Smooth muscle cell (in vitro differentiated cells): ENCODE measurements at regions not wholly inside any gene's neighbourhood (a gene's known extent, or its start where the extent isn't known, plus 50 kb on each side); places are given as distances from the start of the nearest gene placed in this dataset.

Source experiments
- DNase-seq: peaks from one replicate; lab custom pipeline; 2025; ENCODE audit not compliant: unreplicated experiment; lab: John Stamatoyannopoulos, UW
- H2AFZ ChIP-seq: fragments of 200-600 bp; sonication (generic); 2 replicates; pipeline ENCODE4 v1.6.0; 2016; ENCODE audit warnings: antibody characterized with exemption, low read depth, mild to moderate bottlenecking
- H3F3A ChIP-seq: fragments of 200-600 bp; sonication (generic); 2 replicates; pipeline ENCODE4 v1.6.0; 2017; ENCODE audit warnings: antibody characterized with exemption, low read depth
- H3K27ac ChIP-seq: fragments of 200-600 bp; sonication (generic); 2 replicates; pipeline ENCODE4 v1.5.1; 2016; ENCODE audit warnings: low read depth, mild to moderate bottlenecking
- H3K27me3 ChIP-seq: fragments of 200-600 bp; sonication (generic); 2 replicates; pipeline ENCODE4 v1.6.1; 2016; ENCODE audit warnings: low read depth, mild to moderate bottlenecking
- H3K36me3 ChIP-seq: fragments of 200-600 bp; sonication (generic); 2 replicates; pipeline ENCODE4 v1.5.1; 2016; ENCODE audit warnings: low read depth
- H3K4me1 ChIP-seq: fragments of 200-600 bp; sonication (generic); 2 replicates; pipeline ENCODE4 v1.5.1; 2016; ENCODE audit warnings: low read depth
- H3K4me2 ChIP-seq: fragments of 200-600 bp; sonication (generic); 2 replicates; pipeline ENCODE4 v1.6.0; 2016; ENCODE audit warnings: mild to moderate bottlenecking
- H3K4me3 ChIP-seq: fragments of 200-600 bp; sonication (generic); 2 replicates; pipeline ENCODE4 v1.5.1; 2016; ENCODE audit warnings: mild to moderate bottlenecking
- H3K79me2 ChIP-seq: fragments of 200-600 bp; sonication (generic); 2 replicates; pipeline ENCODE4 v1.6.0; 2016; ENCODE audit warnings: low read depth, mild to moderate bottlenecking
- H3K9ac ChIP-seq: fragments of 200-600 bp; sonication (generic); 2 replicates; pipeline ENCODE4 v1.6.0; 2016; ENCODE audit warnings: low read depth
- H3K9me3 ChIP-seq: fragments of 200-600 bp; sonication (generic); replicated peaks from 2 replicates; pipeline ENCODE4 v1.5.1; 2016; ENCODE audit warnings: low read depth
- H4K20me1 ChIP-seq: fragments of 200-600 bp; sonication (generic); 2 replicates; pipeline ENCODE4 v1.6.0; 2016; ENCODE audit warnings: low read depth
- CTCF ChIP-seq: fragments of 200-600 bp; sonication (generic); IDR thresholded peaks from 2 replicates; pipeline ENCODE4 v1.5.1; 2017; ENCODE audit warnings: borderline replicate concordance, mild to moderate bottlenecking, antibody characterized with exemption; ENCODE audit not compliant: insufficient read depth, poor library complexity, severe bottlenecking
- WGBS: methylation state at CpG from one replicate; pipeline ENCODE4 v1.1.7; 2016; ENCODE audit warnings: low lambda C conversion rate; 5-methylcytosine and 5-hydroxymethylcytosine counted together

GRCh38 chr2:40725040-40725439 is 273.1 kb upstream of the SLC8A1 start:
- H3F3A ChIP-seq: no peaks in the 10 kb centered on the region
- no peaks in the 10 kb centered on the region for H3K79me2 ChIP-seq
- H3K27ac ChIP-seq: no peak overlapping the region
- no peaks in the 10 kb centered on the region for H3K36me3 ChIP-seq
- H3K4me3 ChIP-seq: no peak overlapping the region
- no peak overlapping the region for H2AFZ ChIP-seq
- H3K27me3 ChIP-seq: no peaks in the 10 kb centered on the region
- no peaks in the 10 kb centered on the region for H3K4me1 ChIP-seq
- no peak overlapping the region for H3K9ac ChIP-seq
- H3K9me3 ChIP-seq: no peaks in the 10 kb centered on the region
- 84% methylated on average over 3 of the region's 3 CpGs for WGBS
- no peak for TF ChIP-seq CTCF
- no peak for DNase-seq
- no peaks in the 10 kb centered on the region for H4K20me1 ChIP-seq
- H3K4me2 ChIP-seq: no peak overlapping the region

- H3K27ac ChIP-seq: no peak overlapping the region
- H3K79me2 ChIP-seq: no peaks in the 10 kb centered on the region
- H3K27me3 ChIP-seq: no peaks in the 10 kb centered on the region
- no peak for DNase-seq
- WGBS: 91% methylated on average over 2 of the region's 2 CpGs
- H2AFZ ChIP-seq: no peak overlapping the region
- H3F3A ChIP-seq: no peaks in the 10 kb centered on the region
- no peaks in the 10 kb centered on the region for H3K4me1 ChIP-seq
- no peaks in the 10 kb centered on the region for H4K20me1 ChIP-seq
- H3K36me3 ChIP-seq: no peaks in the 10 kb centered on the region
- H3K4me2 ChIP-seq: no peak overlapping the region
- H3K9ac ChIP-seq: no peak overlapping the region
- no peak for TF ChIP-seq CTCF
- H3K4me3 ChIP-seq: no peak overlapping the region
- no peaks in the 10 kb centered on the region for H3K9me3 ChIP-seq
Measured at GRCh38 chr2:40725950-40726349, 274.1 kb upstream of the SLC8A1 start.

GRCh38 chr2:40734797-40735196 is 282.9 kb upstream of the SLC8A1 start:
- H3K4me1 ChIP-seq: peaks cover 5% of the 10 kb centered on the region
- no peaks in the 10 kb centered on the region for H3K9me3 ChIP-seq
- H3K27me3 ChIP-seq: no peaks in the 10 kb centered on the region
- peak overlapping the region; percentile 28 for H3K4me2 ChIP-seq
- DNase-seq: no peak
- TF ChIP-seq CTCF: no peak
- H3F3A ChIP-seq: no peaks in the 10 kb centered on the region
- H3K4me3 ChIP-seq: no peak overlapping the region
- 47% methylated on average over 2 of the region's 2 CpGs for WGBS
- no peak overlapping the region for H3K9ac ChIP-seq
- no peak overlapping the region for H2AFZ ChIP-seq
- H3K27ac ChIP-seq: peak overlapping the region; percentile 39
- H3K79me2 ChIP-seq: no peaks in the 10 kb centered on the region
- no peaks in the 10 kb centered on the region for H4K20me1 ChIP-seq
- H3K36me3 ChIP-seq: no peaks in the 10 kb centered on the region

- WGBS: 71% methylated on average over 4 of the region's 4 CpGs
- Histone ChIP-seq H3K27me3 (no peaks in the 10 kb centered on the region), H3K79me2 (no peaks in the 10 kb centered on the region), H3F3A (no peaks in the 10 kb centered on the region), H3K9me3 (no peaks in the 10 kb centered on the region), H3K27ac (no peak overlapping the region), H3K9ac (no peak overlapping the region), H3K4me2 (no peak overlapping the region), H3K4me3 (no peak overlapping the region), H3K4me1 (peaks cover 5% of the 10 kb centered on the region), H3K36me3 (no peaks in the 10 kb centered on the region), H2AFZ (no peak overlapping the region), H4K20me1 (no peaks in the 10 kb centered on the region)
- no peak for TF ChIP-seq CTCF
- DNase-seq: no peak
Measured at GRCh38 chr2:40737180-40737579, 285.3 kb upstream of the SLC8A1 start.
